Nephron (organoid): ENCODE measurements at regions not wholly inside any gene's neighbourhood (a gene's known extent, or its start where the extent isn't known, plus 50 kb on each side); places are given as distances from the start of the nearest gene placed in this dataset.

Experiments used
- H3K27ac Mint-ChIP-seq, 3 experiments: 2 replicates each; pipeline ENCODE4 v1.8.0; 2020; ENCODE audit warnings: mixed read lengths in 3 of 3, mild to moderate bottlenecking in 2 of 3, moderate library complexity in 1 of 3
- H3K27me3 Mint-ChIP-seq: 2 replicates; pipeline ENCODE4 v1.8.0; 2021; ENCODE audit warnings: low read depth, mild to moderate bottlenecking, moderate library complexity, mixed read lengths
- H3K36me3 Mint-ChIP-seq: 2 replicates; pipeline ENCODE4 v1.8.0; 2020; ENCODE audit warnings: low read depth, mixed read lengths
- H3K4me1 Mint-ChIP-seq: 2 replicates; pipeline ENCODE4 v1.8.0; 2020; ENCODE audit warnings: mixed read lengths
- H3K4me3 Mint-ChIP-seq, 3 experiments: 2 replicates each; pipeline ENCODE4 v1.8.0; 2020; ENCODE audit warnings: mild to moderate bottlenecking in 3 of 3, mixed read lengths in 3 of 3, moderate library complexity in 2 of 3
- H3K9me3 Mint-ChIP-seq: 2 replicates; pipeline ENCODE4 v1.8.0; 2020; ENCODE audit warnings: mixed read lengths
- CTCF ChIP-seq, 3 experiments: fragments of 200-600 bp; sonication (generic); IDR thresholded peaks; one replicate each; pipeline ENCODE4 v1.5.0; 2021; ENCODE audit warnings: antibody characterized with exemption in 3 of 3; ENCODE audit not compliant: unreplicated experiment in 3 of 3

DNA sequence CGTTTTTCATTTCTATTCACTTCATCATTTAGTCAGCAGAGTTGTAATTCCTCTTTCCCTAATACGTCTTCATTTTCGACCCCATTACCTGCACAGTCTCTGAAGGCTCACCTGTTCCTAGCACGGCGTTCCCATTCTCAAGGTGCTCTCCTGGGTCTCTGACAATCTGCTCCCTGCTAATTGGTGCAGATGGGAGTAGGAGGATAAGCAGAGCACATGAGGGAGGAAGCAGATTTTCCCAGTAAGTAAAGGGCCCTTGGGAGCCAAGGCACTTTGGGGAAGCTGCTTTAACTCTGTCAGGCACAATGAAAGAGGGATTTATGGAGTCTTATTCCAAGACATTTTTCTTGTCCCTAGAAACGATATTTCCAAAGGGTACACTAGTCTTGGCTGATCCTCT, 466.4 kb downstream of the STIM2 start:
- no peak for TF ChIP-seq CTCF (IDR thresholded peaks at IDR 0.05; ENCODE audit: unreplicated experiment in 3 of 3)
- H3K27ac Mint-ChIP-seq, result no peak overlapping the region
- H3K9me3 Mint-ChIP-seq, result no peaks in the 10 kb centered on the region
- H3K4me3 Mint-ChIP-seq, result no peak overlapping the region
- peaks cover 3% of the 10 kb centered on the region for H3K27me3 Mint-ChIP-seq
- H3K4me1 Mint-ChIP-seq, result no peaks in the 10 kb centered on the region
- no peaks in the 10 kb centered on the region for H3K36me3 Mint-ChIP-seq

- Mint-ChIP-seq H3K4me3 (no peak overlapping the region), H3K36me3 (no peaks in the 10 kb centered on the region), H3K27ac (no peak overlapping the region), H3K4me1 (no peaks in the 10 kb centered on the region), H3K9me3 (no peaks in the 10 kb centered on the region), H3K27me3 (peaks cover 3% of the 10 kb centered on the region)
- TF ChIP-seq CTCF (IDR thresholded peaks at IDR 0.05; ENCODE audit: unreplicated experiment in 3 of 3), result no peak
Observed at GRCh38 chr4:27327421-27328181, 467.0 kb downstream of the STIM2 start.

GRCh38 chr4:27338530-27338929, 477.9 kb downstream of the STIM2 start:
- no peak for TF ChIP-seq CTCF (IDR thresholded peaks at IDR 0.05; ENCODE audit: unreplicated experiment in 3 of 3)
- no peaks in the 10 kb centered on the region for H3K9me3 Mint-ChIP-seq
- H3K4me3 Mint-ChIP-seq, result no peak overlapping the region
- H3K36me3 Mint-ChIP-seq, result no peaks in the 10 kb centered on the region
- H3K27me3 Mint-ChIP-seq, result no peaks in the 10 kb centered on the region
- no peak overlapping the region for H3K27ac Mint-ChIP-seq
- peaks cover 2% of the 10 kb centered on the region for H3K4me1 Mint-ChIP-seq

GRCh38 chr4:27343411-27343810, 482.8 kb downstream of the STIM2 start:
- peaks cover 5% of the 10 kb centered on the region for H3K4me1 Mint-ChIP-seq
- TF ChIP-seq CTCF (IDR thresholded peaks at IDR 0.05; ENCODE audit: unreplicated experiment in 3 of 3), result no peak
- peaks cover 4% of the 10 kb centered on the region for H3K27me3 Mint-ChIP-seq
- no peaks in the 10 kb centered on the region for H3K36me3 Mint-ChIP-seq
- H3K27ac Mint-ChIP-seq, result peak overlapping the region in 1 of 3 experiments; percentile 57
- H3K9me3 Mint-ChIP-seq, result no peaks in the 10 kb centered on the region
- no peak overlapping the region for H3K4me3 Mint-ChIP-seq

GRCh38 chr4:27350161-27350560, 489.5 kb downstream of the STIM2 start:
- Mint-ChIP-seq H3K9me3 (no peaks in the 10 kb centered on the region), H3K27ac (no peak overlapping the region), H3K27me3 (peaks cover 4% of the 10 kb centered on the region), H3K4me3 (no peak overlapping the region), H3K36me3 (no peaks in the 10 kb centered on the region), H3K4me1 (no peaks in the 10 kb centered on the region)
- no peak for TF ChIP-seq CTCF (IDR thresholded peaks at IDR 0.05; ENCODE audit: unreplicated experiment in 3 of 3)

- Mint-ChIP-seq H3K27ac (no peak overlapping the region), H3K4me3 (no peak overlapping the region), H3K4me1 (peaks cover 21% of the 10 kb centered on the region), H3K27me3 (no peaks in the 10 kb centered on the region), H3K36me3 (no peaks in the 10 kb centered on the region), H3K9me3 (no peaks in the 10 kb centered on the region)
- TF ChIP-seq CTCF (IDR thresholded peaks at IDR 0.05; ENCODE audit: unreplicated experiment in 3 of 3), result peak; percentile 34 to 42 (median 41)
Observed at GRCh38 chr4:27357283-27357682, 496.6 kb downstream of the STIM2 start.
